GM19025 (cell line): ENCODE measurements at regions not wholly inside any gene's neighbourhood (a gene's known extent, or its start where the extent isn't known, plus 50 kb on each side); places are given as distances from the start of the nearest gene placed in this dataset.
"Not testable (repeated sequence)": the region's sequence is repeated elsewhere in the genome, so short reads cannot be mapped to it uniquely, and the experiment has no call there.

Source experiments
- ATAC-seq: cut with Tn5 transposase; IDR thresholded peaks from one replicate; pipeline ENCODE4 v1.9.1; 2021; ENCODE audit warnings: mild to moderate bottlenecking, low read depth, moderate library complexity; ENCODE audit not compliant: unreplicated experiment

GRCh38 chr15:85263842-85264440 is 116.5 kb upstream of the AKAP13 start:
- not testable (repeated sequence) for ATAC-seq

DNA sequence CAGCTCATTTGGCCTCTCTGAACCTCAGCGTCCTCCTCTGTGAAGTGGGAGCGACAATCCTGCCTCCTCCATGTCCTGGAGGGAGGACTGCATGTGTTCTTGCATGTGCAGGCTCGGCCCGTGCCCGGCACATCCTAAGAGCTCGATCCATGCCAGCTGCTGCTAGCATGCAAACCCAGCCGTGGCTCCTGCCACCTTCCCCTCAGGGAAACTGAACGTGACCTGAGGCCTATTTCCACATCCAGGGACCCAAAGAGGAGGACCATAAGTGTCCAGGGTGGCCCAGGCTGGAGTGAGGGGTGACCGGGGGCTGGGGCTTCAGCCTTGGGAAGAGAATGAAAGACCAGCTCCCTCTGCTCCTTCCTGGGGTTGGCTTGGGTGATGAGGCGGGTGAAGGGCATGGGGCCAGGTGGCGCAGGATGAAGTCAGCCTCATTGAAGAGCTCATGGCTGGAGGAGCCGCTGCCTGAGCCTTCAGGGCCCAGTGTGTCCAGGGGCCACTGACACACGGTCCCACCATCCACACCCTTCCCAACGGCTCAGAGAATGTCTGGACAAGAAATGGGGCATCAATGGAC is 115.7 kb upstream of the AKAP13 start:
- ATAC-seq = not testable (repeated sequence)

- not testable (repeated sequence) for ATAC-seq
Measured at GRCh38 chr15:85267158-85267857, 113.1 kb upstream of the AKAP13 start.

- ATAC-seq = no peak
Measured at GRCh38 chr15:85274315-85275050, 105.9 kb upstream of the AKAP13 start.

- ATAC-seq = no peak
Measured at GRCh38 chr15:85276508-85276907, 103.9 kb upstream of the AKAP13 start.

DNA sequence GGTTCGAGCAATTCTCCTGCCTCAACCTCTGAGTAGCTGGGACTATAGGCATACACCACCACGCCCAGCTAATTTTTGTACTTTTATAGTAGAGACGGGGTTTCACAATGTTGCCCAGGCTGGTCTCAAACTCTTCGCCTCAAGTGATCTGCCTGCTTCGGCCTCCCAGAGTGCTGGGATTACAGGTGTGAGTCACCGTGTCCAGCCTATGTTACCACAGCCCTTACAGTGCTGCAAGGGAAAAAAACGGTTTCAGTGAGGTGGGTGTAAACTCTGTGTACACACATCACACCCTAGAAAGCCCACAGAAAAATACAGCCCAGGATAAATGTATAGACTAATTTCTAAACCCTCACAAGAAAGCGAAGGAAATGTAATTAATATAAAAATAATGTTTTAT is 103.5 kb upstream of the AKAP13 start:
- ATAC-seq = no peak

DNA sequence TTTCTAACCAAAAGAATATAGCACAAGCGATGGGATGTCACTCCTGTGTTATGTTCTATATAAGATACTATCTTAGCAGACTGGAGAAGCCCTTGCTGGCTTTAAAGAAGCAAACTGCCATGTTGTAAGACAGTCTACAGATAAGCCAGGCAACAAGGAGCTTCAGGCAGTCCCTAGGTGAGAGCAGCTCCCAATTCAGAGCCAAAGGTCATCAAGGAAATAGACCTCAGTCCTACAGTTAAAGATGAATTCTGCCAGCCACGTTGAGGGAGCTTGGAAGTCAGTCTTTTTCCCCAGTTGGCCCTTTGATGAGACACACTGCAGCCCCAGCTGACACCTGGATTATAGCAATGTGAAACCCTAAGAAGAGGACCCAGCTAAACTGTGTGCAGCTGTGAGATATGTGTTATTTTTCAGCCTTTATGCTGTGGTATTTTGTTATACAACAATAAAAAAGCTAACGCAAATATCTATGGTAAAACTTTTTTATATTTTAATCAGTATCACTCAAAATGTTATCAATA is 102.5 kb upstream of the AKAP13 start:
- ATAC-seq = no peak

DNA sequence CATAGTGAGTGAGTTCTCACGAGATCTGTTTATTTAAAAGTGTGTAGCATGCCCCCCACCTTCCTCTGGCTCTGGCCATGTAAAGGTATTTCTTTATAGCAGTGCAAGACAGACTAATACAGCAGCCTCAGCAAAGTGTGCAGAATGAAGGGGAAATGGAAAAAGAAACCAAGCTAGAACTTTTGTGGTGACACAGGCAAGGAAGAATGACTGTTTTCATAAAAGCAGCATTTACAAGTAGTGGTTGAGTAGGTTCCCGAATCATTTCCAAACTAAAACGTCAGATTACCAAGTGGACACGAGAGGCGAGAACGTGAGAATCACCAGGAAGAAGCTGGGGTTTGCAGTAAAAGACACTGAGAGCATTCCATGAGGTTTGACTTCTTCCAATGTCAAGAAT is 100.2 kb upstream of the AKAP13 start:
- no peak for ATAC-seq

DNA sequence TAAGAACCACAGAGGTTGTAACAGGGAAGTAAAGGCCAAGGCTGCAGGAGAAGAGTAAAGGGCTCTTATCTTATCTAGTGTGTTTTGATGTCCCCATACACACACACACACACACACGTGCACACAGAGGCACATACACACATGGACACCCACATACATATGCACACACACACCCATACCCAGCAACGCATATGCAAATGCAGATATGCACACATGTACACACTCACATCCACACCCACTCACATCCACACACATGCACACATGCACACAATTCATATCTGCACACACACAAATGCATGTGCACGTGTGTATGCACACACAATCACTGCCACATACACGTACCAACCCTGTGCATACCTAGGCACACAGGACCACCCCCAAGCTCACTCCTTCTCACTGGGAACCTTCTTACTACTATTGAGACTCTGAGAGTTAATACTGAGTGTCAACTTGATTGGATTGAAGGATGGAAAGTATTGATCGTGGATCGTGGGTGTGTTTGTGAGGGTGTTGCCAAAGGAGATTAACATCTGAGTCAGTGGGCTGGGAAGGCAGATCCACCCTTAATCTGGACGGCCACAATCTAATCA is 99.0 kb upstream of the AKAP13 start:
- no peak for ATAC-seq

- ATAC-seq = no peak
Measured at GRCh38 chr15:85282504-85283115, 97.8 kb upstream of the AKAP13 start.

DNA sequence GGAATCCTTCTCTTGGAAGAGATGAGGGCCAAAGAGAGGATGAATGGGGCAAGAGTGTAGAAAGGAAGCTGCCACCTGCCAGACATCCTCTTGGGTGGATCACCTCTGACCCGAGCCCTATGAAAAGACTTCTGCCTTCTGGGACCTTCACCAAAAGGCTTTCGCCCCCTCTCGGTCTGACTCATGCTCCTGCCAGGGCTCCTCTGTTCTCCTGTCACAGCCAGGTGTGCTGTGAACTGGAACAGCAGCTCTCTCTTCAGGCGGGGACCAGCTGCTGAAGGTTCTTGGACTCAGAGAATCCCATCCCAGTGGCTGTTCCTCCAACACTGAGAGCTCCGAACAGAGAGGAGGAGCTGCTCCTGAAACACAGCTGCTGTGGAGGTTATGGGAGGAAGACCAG is 96.6 kb upstream of the AKAP13 start:
- ATAC-seq = peak; percentile 73

DNA sequence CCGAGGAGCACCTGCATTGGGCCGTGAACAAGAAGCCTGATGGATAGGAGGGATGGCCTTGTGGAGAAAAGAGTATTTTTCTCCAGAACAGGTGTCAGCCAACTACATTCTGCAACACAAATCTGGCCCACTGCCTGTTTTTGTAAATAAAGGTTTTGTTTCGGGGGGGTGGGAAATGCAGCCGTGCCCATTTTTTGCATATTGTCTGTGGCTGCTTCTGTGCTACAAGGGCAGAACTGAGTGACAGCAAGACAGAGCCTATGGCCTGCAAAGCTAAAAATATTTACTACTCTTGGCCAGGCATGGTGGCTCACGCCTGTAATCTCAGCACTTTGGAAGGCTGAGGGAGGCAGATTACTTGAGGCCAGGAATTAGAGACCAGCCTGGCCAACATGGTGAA is 95.9 kb upstream of the AKAP13 start:
- peak; percentile 56 for ATAC-seq

DNA sequence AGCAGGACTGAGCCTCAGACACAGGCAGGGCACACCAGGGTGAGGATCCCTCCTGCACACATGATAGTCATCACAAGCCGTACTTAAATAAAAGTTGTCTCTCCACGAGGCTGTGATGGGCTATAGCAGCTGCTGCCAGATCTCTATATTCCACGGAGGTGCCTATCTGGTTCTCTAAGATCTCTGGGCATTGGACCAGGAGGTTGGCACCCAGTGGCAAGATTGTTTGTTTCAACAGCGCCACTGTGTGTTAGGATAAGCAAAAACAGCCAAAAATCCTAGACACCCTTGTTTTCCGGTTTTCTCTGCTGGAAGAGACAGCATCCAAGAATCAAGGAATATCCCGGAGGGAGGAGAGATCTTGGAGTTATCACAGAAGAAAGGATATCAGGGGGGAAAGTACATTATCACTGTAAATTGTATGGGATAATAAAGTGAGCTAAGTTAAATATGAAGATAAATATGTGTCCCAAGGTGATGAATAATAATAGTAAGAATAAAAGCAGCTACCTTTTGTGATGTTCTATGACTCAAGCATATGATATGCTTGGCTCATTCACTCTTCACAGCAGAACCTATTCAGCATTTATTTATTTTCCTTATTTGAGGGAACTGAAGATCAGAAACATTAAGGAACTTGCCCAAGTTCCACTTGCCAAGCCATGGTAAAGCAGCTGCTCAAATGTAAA is 90.6 kb upstream of the AKAP13 start:
- ATAC-seq = no peak

- not testable (repeated sequence) for ATAC-seq
Measured at GRCh38 chr15:85292583-85292982, 87.8 kb upstream of the AKAP13 start.

DNA sequence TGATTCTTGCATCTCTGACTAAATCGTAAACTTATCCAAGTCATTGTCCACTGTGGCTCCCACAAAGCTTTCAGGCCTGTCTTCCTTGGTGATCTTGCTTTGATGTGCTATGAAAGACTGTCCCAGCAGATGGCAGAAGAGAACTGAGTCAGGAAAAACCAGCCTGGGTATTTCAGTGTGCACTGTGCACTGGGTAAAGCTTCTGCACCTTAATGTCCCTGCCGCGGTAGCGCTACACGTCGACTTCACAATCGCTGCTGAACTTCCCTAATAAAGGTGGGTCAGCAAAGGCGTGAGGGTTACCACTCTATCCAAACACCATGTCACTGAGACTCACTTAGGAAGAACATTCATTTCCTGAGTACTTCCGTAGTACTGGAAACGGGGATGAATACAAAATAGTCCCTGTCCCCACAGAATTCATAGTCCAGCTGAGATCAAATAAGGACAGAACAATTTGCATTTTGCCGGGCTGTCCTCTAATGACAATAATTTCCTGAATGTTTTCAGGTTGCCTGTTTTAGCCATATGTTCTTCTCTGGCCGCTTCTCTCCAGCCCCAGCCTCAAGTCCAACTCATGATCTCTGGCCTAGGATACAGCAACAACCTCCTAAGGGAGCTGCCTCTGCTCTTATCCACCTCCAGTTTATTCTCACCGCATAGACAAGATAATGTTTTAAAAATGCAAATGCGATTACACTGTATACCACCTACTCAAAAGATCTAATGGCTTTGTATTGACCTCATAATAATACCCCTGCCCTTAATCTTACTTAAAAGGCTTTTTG is 83.6 kb upstream of the AKAP13 start:
- peak; percentile 87 for ATAC-seq

DNA sequence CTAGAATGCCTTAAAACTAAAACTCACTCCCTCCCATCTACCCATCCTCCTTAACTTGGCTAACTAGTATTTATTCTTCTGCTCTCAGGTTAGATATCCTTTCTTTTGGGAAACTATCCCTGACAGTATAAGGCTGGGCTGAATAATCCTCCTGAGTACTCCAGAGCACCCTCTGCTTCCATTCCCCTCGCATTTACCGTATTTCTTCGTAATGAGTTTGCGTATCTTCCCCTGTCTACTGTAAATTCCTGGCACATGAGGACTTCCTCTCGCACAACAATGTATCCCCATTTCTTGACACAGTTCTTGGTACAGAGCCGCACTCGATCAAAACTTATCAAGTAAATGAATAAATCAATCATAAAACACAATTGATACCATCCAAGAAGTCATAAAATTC is 82.9 kb upstream of the AKAP13 start:
- ATAC-seq = no peak

DNA sequence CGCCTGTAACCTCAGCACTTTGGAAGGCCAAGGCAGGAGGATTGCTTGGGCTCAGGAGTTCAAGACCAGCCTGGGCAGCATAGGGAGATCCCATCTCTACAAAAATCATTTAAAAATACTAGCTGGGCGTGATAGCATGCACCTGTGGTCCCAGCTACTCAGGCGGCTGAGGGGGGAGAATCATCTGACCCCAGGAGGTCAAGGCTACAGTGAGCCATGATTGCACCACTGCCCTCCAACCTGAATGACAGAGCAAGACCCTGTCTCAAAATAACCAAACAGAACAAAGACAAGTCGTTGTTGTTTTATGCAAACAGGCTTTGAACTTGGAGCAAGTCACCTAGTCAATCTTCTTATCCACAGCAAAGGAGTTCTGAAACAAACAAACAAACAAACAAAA is 82.0 kb upstream of the AKAP13 start:
- no peak for ATAC-seq

GRCh38 chr15:85298941-85299340 is 81.5 kb upstream of the AKAP13 start:
- no peak for ATAC-seq

- no peak for ATAC-seq
Measured at GRCh38 chr15:85302271-85302670, 78.1 kb upstream of the AKAP13 start.
